B cell (primary cell): ENCODE measurements at regions not wholly inside any gene's neighbourhood (a gene's known extent, or its start where the extent isn't known, plus 50 kb on each side); places are given as distances from the start of the nearest gene placed in this dataset.

Source experiments
- ATAC-seq: fragments of 200-7000 bp; cut with Tn5 transposase; one replicate; pipeline ENCODE4 v1.10.0; 2021; ENCODE audit warnings: low read depth, mild to moderate bottlenecking, moderate number of reproducible peaks, moderate library complexity
- CTCF ChIA-PET: fragments of 350-600 bp; sonication (Branson Sonifier 250); formaldehyde crosslinking; loops from one replicate; lab custom pipeline; 2021; ENCODE audit warnings: antibody characterized with exemption, inconsistent platforms; lab: Charles Lee
- POLR2A ChIA-PET: fragments of 350-600 bp; sonication (Branson Sonifier 250); formaldehyde crosslinking; loops from one replicate; lab custom pipeline; 2021; ENCODE audit warnings: antibody characterized with exemption; lab: Charles Lee
- DNase-seq: peaks from one replicate; pipeline ENCODE4 v3.0.0; 2013
- H2AFZ ChIP-seq: 2 replicates; pipeline ENCODE4 v1.6.1; 2012; ENCODE audit warnings: mild to moderate bottlenecking, low read depth, low read length; ENCODE audit not compliant: insufficient read depth, poor library complexity, severe bottlenecking
- H3K27ac ChIP-seq, 2 donors: 1 replicate in 1 of 2; 2 replicates in 1 of 2; pipeline ENCODE4 v1.5.1; 2012 to 2013; ENCODE audit warnings: low read length in 2 of 2, mild to moderate bottlenecking in 2 of 2, moderate library complexity in 1 of 2
- H3K27me3 ChIP-seq, 4 experiments: fragments of 200-600 bp in 1 of 4; sonication (generic) in 1 of 4; replicated peaks in 1 of 4; 1 replicate in 2 of 4; 2 replicates in 2 of 4; pipeline versions ENCODE4 v1.6.1 to v1.7.0; 2013 to 2016; ENCODE audit warnings: low read length in 3 of 4, mild to moderate bottlenecking in 2 of 4, mixed read lengths in 1 of 4, moderate library complexity in 1 of 4; ENCODE audit not compliant: insufficient read depth in 4 of 4, control insufficient read depth in 3 of 4; ENCODE audit errors: control extremely low read depth in 1 of 4
- H3K36me3 ChIP-seq, 2 experiments: replicated peaks in 1 of 2; 1 replicate in 1 of 2; 2 replicates in 1 of 2; pipeline versions ENCODE4 v1.6.1 to v1.7.1; 2013; ENCODE audit warnings: low read length in 1 of 2; ENCODE audit not compliant: insufficient read depth in 2 of 2, control insufficient read depth in 1 of 2; ENCODE audit errors: control extremely low read depth in 1 of 2, extremely low read depth in 1 of 2
- H3K4me1 ChIP-seq, 2 donors: fragments of 200-600 bp in 1 of 2; sonication (generic) in 1 of 2; 1 replicate in 1 of 2; 2 replicates in 1 of 2; pipeline versions ENCODE4 v1.5.1 to v1.6.1; 2013 to 2017; ENCODE audit warnings: low read length in 2 of 2; ENCODE audit not compliant: control insufficient read depth in 2 of 2, insufficient read depth in 2 of 2
- H3K4me2 ChIP-seq: replicated peaks from 2 replicates; pipeline ENCODE3; 2012; ENCODE audit warnings: mild to moderate bottlenecking, low read depth, low read length; ENCODE audit not compliant: poor library complexity, severe bottlenecking
- H3K4me3 ChIP-seq, 5 experiments: fragments of 200-600 bp in 1 of 5; sonication (generic) in 1 of 5; 1 replicate in 3 of 5; 2 replicates in 2 of 5; pipeline versions ENCODE4 v1.5.1 to v1.7.0; 2011 to 2016; ENCODE audit warnings: low read length in 4 of 5, mild to moderate bottlenecking in 4 of 5, low read depth in 2 of 5, control low read depth in 1 of 5, moderate library complexity in 1 of 5; ENCODE audit not compliant: insufficient read depth in 1 of 5; ENCODE audit errors: control extremely low read depth in 1 of 5, extremely low read depth in 1 of 5
- H3K79me2 ChIP-seq: fragments of 200-600 bp; sonication (generic); one replicate; pipeline ENCODE4 v1.6.0; 2016; ENCODE audit warnings: low read length; ENCODE audit not compliant: control insufficient read depth, insufficient read depth
- H3K9ac ChIP-seq: fragments of 200-600 bp; sonication (generic); 2 replicates; pipeline ENCODE4 v1.6.1; 2017; ENCODE audit warnings: mild to moderate bottlenecking, low read length, moderate library complexity
- H3K9me3 ChIP-seq, 3 donors: one replicate each; pipeline versions ENCODE4 v1.6.1 to v1.7.1; 2013; ENCODE audit warnings: low read length in 2 of 3; ENCODE audit not compliant: control insufficient read depth in 2 of 3, insufficient read depth in 1 of 3; ENCODE audit errors: control extremely low read depth in 1 of 3
- H4K20me1 ChIP-seq: 2 replicates; pipeline ENCODE4 v1.6.0; 2012; ENCODE audit warnings: mild to moderate bottlenecking, low read length; ENCODE audit not compliant: insufficient read depth, control insufficient read depth, poor library complexity, severe bottlenecking
- H3K27ac Mint-ChIP-seq: one replicate; pipeline ENCODE4 v1.8.0; 2021; ENCODE audit warnings: mixed read lengths
- H3K27me3 Mint-ChIP-seq: one replicate; pipeline ENCODE4 v1.8.0; 2021; ENCODE audit warnings: mixed read lengths
- H3K4me1 Mint-ChIP-seq: one replicate; pipeline ENCODE4 v1.8.0; 2021; ENCODE audit warnings: mixed read lengths
- H3K4me3 Mint-ChIP-seq: one replicate; pipeline ENCODE4 v1.8.0; 2021; ENCODE audit warnings: mixed read lengths
- H3K9me3 Mint-ChIP-seq: one replicate; pipeline ENCODE4 v1.8.0; 2022; ENCODE audit warnings: mixed read lengths; ENCODE audit not compliant: insufficient read depth
- CTCF ChIP-seq: fragments of 200-600 bp; IDR thresholded peaks from one replicate; pipeline ENCODE4 v1.8.0; 2022; ENCODE audit warnings: antibody characterized with exemption, mild to moderate bottlenecking
- EZH2 ChIP-seq: IDR thresholded peaks from 2 replicates; pipeline ENCODE4 v1.6.1; 2012; ENCODE audit warnings: borderline replicate concordance, low read depth, mild to moderate bottlenecking, moderate library complexity, low read length; ENCODE audit not compliant: insufficient read depth, poor library complexity, severe bottlenecking
- WGBS: methylation state at CpG from one replicate; pipeline ENCODE4 v1.1.5; 2013; ENCODE audit warnings: missing lambda C conversion rate; ENCODE audit not compliant: insufficient coverage; 5-methylcytosine and 5-hydroxymethylcytosine counted together
- intact Hi-C: fragments of 100-400 bp; cut with micrococcal nuclease; formaldehyde crosslinking; loops from one replicate; pipeline ENCODE4 v1.10.0; 2022

GRCh38 chr11:114826910-114827442, 148.6 kb downstream of the NXPE2 start:
- Mint-ChIP-seq H3K27ac (no peak overlapping the region), H3K4me3 (no peak overlapping the region), H3K4me1 (no peaks in the 10 kb centered on the region), H3K27me3 (no peaks in the 10 kb centered on the region), H3K9me3 (no peaks in the 10 kb centered on the region)
- Histone ChIP-seq H3K79me2 (no peaks in the 10 kb centered on the region), H2AFZ (no peak overlapping the region), H3K4me3 (no peak overlapping the region), H4K20me1 (no peaks in the 10 kb centered on the region), H3K9ac (no peak overlapping the region), H3K4me1 (no peaks in the 10 kb centered on the region), H3K27me3 (no peaks in the 10 kb centered on the region), H3K36me3 (no peaks in the 10 kb centered on the region), H3K9me3 (no peaks in the 10 kb centered on the region), H3K4me2 (no peak overlapping the region), H3K27ac (no peak overlapping the region)
- intact Hi-C loops: no loop called here
- no peak for DNase-seq
- ATAC-seq: no peak
- 80% methylated on average over 2 of the region's 7 CpGs for WGBS
- ChIA-PET POLR2A (no interaction called here), CTCF (no interaction called here)
- TF ChIP-seq CTCF (no peak), EZH2 (no peak)

- no peaks in the 10 kb centered on the region for H3K9me3 Mint-ChIP-seq
- H3K9me3 ChIP-seq: no peaks in the 10 kb centered on the region
- no peak overlapping the region for H2AFZ ChIP-seq
- TF ChIP-seq EZH2 (no peak), CTCF (no peak)
- H3K4me3 ChIP-seq: no peak overlapping the region
- no peaks in the 10 kb centered on the region for H3K4me1 ChIP-seq
- H3K4me3 Mint-ChIP-seq: no peak overlapping the region
- no peaks in the 10 kb centered on the region for H3K27me3 Mint-ChIP-seq
- POLR2A ChIA-PET: no interaction called here
- ATAC-seq (no peak), DNase-seq (no peak)
- H3K36me3 ChIP-seq: no peaks in the 10 kb centered on the region
- H3K9ac ChIP-seq: no peak overlapping the region
- intact Hi-C loops: no loop called here
- no peaks in the 10 kb centered on the region for H3K27me3 ChIP-seq
- 50% methylated on average over 1 of the region's 3 CpGs for WGBS
- no peaks in the 10 kb centered on the region for H4K20me1 ChIP-seq
- no peak overlapping the region for H3K27ac Mint-ChIP-seq
- no peaks in the 10 kb centered on the region for H3K79me2 ChIP-seq
- no peaks in the 10 kb centered on the region for H3K4me1 Mint-ChIP-seq
- CTCF ChIA-PET: no interaction called here
- no peak overlapping the region for H3K27ac ChIP-seq
- no peak overlapping the region for H3K4me2 ChIP-seq
Measured at GRCh38 chr11:114827736-114828135, 149.4 kb downstream of the NXPE2 start.
